Endothelial cell of umbilical vein (primary cell): ENCODE measurements at regions not wholly inside any gene's neighbourhood (a gene's known extent, or its start where the extent isn't known, plus 50 kb on each side); places are given as distances from the start of the nearest gene placed in this dataset.

ENCODE experiments used
- BruUV-seq: library from RNA; stranded (reverse); fragments of 400-500 nt; replicated peaks from 2 replicates; lab custom pipeline; 2021; lab: Mats Ljungman, UMichigan
- CTCF ChIA-PET: fragments of 300-600, 350-600 bp; sonication (Branson Sonifier 250); formaldehyde crosslinking; loops from one replicate; lab custom pipeline; 2021; ENCODE audit warnings: antibody characterized with exemption, inconsistent platforms; lab: Charles Lee
- POLR2A ChIA-PET: fragments of 300-600, 350-600 bp; sonication (Branson Sonifier 250); formaldehyde crosslinking; loops from one replicate; lab custom pipeline; 2021; ENCODE audit warnings: antibody characterized with exemption, inconsistent platforms; lab: Charles Lee
- DNase-seq: peaks from one replicate; pipeline ENCODE4 v3.0.0-alpha.2; 2011; ENCODE audit warnings: low read depth, low spot score
- FAIRE-seq: peaks from 2 replicates; lab custom pipeline; 2011; peaks lifted over from hg19 to GRCh38; lab: Jason Lieb, UNC
- H2AFZ ChIP-seq: 2 replicates; pipeline ENCODE4 v1.6.0; 2012; ENCODE audit warnings: low read depth, low read length, control low read depth, inconsistent platforms
- H3K27ac ChIP-seq: 2 replicates; pipeline ENCODE4 v1.5.1; 2011; ENCODE audit warnings: low read depth, mild to moderate bottlenecking, control low read depth, low read length, moderate library complexity; ENCODE audit not compliant: insufficient read depth
- H3K27me3 ChIP-seq, 2 experiments: 2 replicates each; pipeline versions ENCODE4 v1.6.0 to v1.6.1; 2011; ENCODE audit warnings: low read length in 2 of 2, mixed read lengths in 1 of 2; ENCODE audit not compliant: control insufficient read depth in 2 of 2, insufficient read depth in 2 of 2
- H3K36me3 ChIP-seq, 2 experiments: 2 replicates in 1 of 2; 3 replicates in 1 of 2; pipeline ENCODE4 v1.5.1; 2011; ENCODE audit warnings: low read length in 2 of 2, mild to moderate bottlenecking in 1 of 2, moderate library complexity in 1 of 2; ENCODE audit not compliant: control insufficient read depth in 2 of 2, insufficient read depth in 2 of 2; ENCODE audit errors: extremely low read depth in 1 of 2
- H3K4me1 ChIP-seq: 3 replicates; pipeline ENCODE4 v1.5.1; 2011; ENCODE audit warnings: mild to moderate bottlenecking, low read length; ENCODE audit not compliant: control insufficient read depth, insufficient read depth; ENCODE audit errors: extremely low read depth
- H3K4me2 ChIP-seq: 2 replicates; pipeline ENCODE4 v1.6.1; 2011; ENCODE audit warnings: low read length, control low read depth, mixed read lengths; ENCODE audit not compliant: insufficient read depth
- H3K4me3 ChIP-seq, 3 experiments: fragments of 200-600 bp in 1 of 3; sonication (generic), shearing (Covaris generic) in 1 of 3; replicated peaks in 1 of 3; 2 replicates each; pipeline ENCODE4 v1.5.1; 2011 to 2016; ENCODE audit warnings: control low read depth in 3 of 3, low read length in 3 of 3, mild to moderate bottlenecking in 2 of 3, inconsistent platforms in 1 of 3, low read depth in 1 of 3, moderate library complexity in 1 of 3; ENCODE audit not compliant: insufficient read depth in 1 of 3
- H3K79me2 ChIP-seq: 2 replicates; pipeline ENCODE4 v1.6.0; 2012; ENCODE audit warnings: low read length, inconsistent platforms; ENCODE audit not compliant: control insufficient read depth, insufficient read depth
- H3K9ac ChIP-seq: replicated peaks from 2 replicates; pipeline ENCODE3; 2011; ENCODE audit warnings: low read length, control low read depth; ENCODE audit not compliant: insufficient read depth; ENCODE audit errors: extremely low read depth
- H3K9me1 ChIP-seq: replicated peaks from 3 replicates; pipeline ENCODE4 v1.6.0; 2011; ENCODE audit warnings: mild to moderate bottlenecking, low read length; ENCODE audit not compliant: control insufficient read depth, insufficient read depth; ENCODE audit errors: extremely low read depth
- H3K9me3 ChIP-seq: replicated peaks from 2 replicates; pipeline ENCODE4 v1.5.1; 2012; ENCODE audit warnings: low read length, inconsistent platforms; ENCODE audit not compliant: control insufficient read depth, insufficient read depth
- H4K20me1 ChIP-seq: replicated peaks from 2 replicates; pipeline ENCODE3; 2011; ENCODE audit warnings: mild to moderate bottlenecking, low read length; ENCODE audit not compliant: control insufficient read depth, insufficient read depth; ENCODE audit errors: extremely low read depth
- FOS ChIP-seq: IDR thresholded peaks from 2 replicates; pipeline ENCODE4 v1.6.1; 2011; ENCODE audit warnings: mild to moderate bottlenecking, low read length, moderate library complexity, borderline replicate concordance; ENCODE audit not compliant: insufficient read depth
- GATA2 ChIP-seq: IDR thresholded peaks from 2 replicates; pipeline ENCODE4 v1.7.0; 2011; ENCODE audit warnings: low read depth, mild to moderate bottlenecking, moderate library complexity, mixed read lengths, low read length; ENCODE audit not compliant: insufficient read length, insufficient read depth
- JUN ChIP-seq: IDR thresholded peaks from 2 replicates; pipeline ENCODE4 v1.6.1; 2011; ENCODE audit warnings: borderline replicate concordance, low read depth; ENCODE audit not compliant: insufficient read length, insufficient read depth
- MYC ChIP-seq: IDR thresholded peaks from one replicate; pipeline ENCODE4 v1.6.1; 2011; ENCODE audit warnings: mild to moderate bottlenecking, low read depth, low read length
- dilution Hi-C: fragments of 300-500 bp; cut with MboI; formaldehyde crosslinking; loops from one replicate; pipeline ENCODE4 v1.15.0; 2019; ENCODE audit warnings: low sequenced_read_pairs; ENCODE audit not compliant: extremely low pct_ligation_motif_present
- intact Hi-C: fragments of 100-400 bp; cut with micrococcal nuclease; formaldehyde crosslinking; loops from one replicate; pipeline ENCODE4 v1.10.0; 2022
- TF ChIP-seq, protein P1 (sequence below), 2 donors: IDR thresholded peaks; 1 replicate in 1 of 2; 2 replicates in 1 of 2; pipeline ENCODE4 v1.5.1; 2011; ENCODE audit warnings: low read length in 2 of 2, mild to moderate bottlenecking in 2 of 2, moderate library complexity in 2 of 2, control low read depth in 1 of 2, inconsistent platforms in 1 of 2, low read depth in 1 of 2; ENCODE audit not compliant: insufficient read depth in 1 of 2; ENCODE audit errors: extremely low read depth in 1 of 2
- TF ChIP-seq, protein P2 (sequence below): IDR thresholded peaks from 2 replicates; pipeline ENCODE4 v1.6.1; 2011; ENCODE audit not compliant: insufficient read depth, insufficient read length

DNA sequence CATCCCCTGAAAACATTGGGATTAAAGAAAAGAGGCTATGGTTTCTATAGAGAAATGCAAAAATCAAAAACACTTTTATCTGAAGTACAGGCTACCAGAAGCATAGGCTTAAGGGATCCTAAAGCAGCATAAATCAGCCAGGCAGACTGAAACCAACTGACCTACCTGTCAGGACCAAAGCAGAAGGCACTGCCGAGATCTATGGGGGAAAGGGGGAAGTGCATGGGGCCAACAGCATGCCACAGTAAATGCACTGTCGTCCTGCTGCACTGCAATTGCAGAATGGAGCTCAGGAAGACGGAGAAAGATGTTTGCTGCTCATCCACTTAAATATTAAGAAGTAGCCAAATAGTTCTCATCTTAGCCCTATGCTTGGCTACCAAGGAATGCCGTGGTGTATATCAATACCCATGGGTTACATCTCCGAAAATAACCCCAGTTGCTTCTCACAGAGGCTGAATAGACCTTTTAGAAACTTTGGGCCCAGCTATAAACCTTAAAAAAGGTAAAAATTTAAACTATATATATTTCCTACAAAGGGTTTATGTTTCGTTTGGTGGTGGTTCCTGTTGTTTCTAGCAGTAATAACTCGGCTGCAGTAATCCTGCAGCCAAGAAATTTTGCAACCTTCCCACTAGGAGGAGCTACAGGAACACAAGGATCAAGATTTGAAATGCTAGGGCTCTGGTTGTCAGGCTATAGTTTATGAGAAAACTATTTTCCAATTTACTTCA lies 312.2 kb upstream of the DIAPH2 start:
- no peaks in the 10 kb centered on the region for H3K9me3 ChIP-seq
- peak; percentile 43 for DNase-seq
- peak overlapping the region; percentile 16 for H3K4me2 ChIP-seq
- dilution Hi-C loops: no loop called here
- no peaks in the 10 kb centered on the region for H4K20me1 ChIP-seq
- no peaks in the 10 kb centered on the region for H3K9me1 ChIP-seq
- POLR2A ChIA-PET: no interaction called here
- H3K4me3 ChIP-seq: no peak overlapping the region
- no peaks in the 10 kb centered on the region for H3K36me3 ChIP-seq
- H3K9ac ChIP-seq: no peak overlapping the region
- intact Hi-C loops: loop anchor here (1.0 to 2.0 kb wide), 3 partner anchors 58 to 397 kb away; partner anchors contain the start of gene DIAPH2
- H3K79me2 ChIP-seq: no peaks in the 10 kb centered on the region
- FAIRE-seq: peak; percentile 82
- BruUV-seq: no TSS peak
- H3K4me1 ChIP-seq: no peaks in the 10 kb centered on the region
- H3K27me3 ChIP-seq: no peaks in the 10 kb centered on the region
- TF ChIP-seq, protein P1, sequence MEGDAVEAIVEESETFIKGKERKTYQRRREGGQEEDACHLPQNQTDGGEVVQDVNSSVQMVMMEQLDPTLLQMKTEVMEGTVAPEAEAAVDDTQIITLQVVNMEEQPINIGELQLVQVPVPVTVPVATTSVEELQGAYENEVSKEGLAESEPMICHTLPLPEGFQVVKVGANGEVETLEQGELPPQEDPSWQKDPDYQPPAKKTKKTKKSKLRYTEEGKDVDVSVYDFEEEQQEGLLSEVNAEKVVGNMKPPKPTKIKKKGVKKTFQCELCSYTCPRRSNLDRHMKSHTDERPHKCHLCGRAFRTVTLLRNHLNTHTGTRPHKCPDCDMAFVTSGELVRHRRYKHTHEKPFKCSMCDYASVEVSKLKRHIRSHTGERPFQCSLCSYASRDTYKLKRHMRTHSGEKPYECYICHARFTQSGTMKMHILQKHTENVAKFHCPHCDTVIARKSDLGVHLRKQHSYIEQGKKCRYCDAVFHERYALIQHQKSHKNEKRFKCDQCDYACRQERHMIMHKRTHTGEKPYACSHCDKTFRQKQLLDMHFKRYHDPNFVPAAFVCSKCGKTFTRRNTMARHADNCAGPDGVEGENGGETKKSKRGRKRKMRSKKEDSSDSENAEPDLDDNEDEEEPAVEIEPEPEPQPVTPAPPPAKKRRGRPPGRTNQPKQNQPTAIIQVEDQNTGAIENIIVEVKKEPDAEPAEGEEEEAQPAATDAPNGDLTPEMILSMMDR (IDR thresholded peaks at IDR 0.05; ENCODE audit: extremely low read depth in 1 of 2, insufficient read depth in 1 of 2, low read depth in 1 of 2, low read length in 2 of 2): peak; percentile 49 to 53
- no peak for TF ChIP-seq GATA2
- H3K27ac ChIP-seq: no peak overlapping the region
- CTCF ChIA-PET: interaction anchor here (0.8 to 2.0 kb wide), 14 partner anchors 59 to 650 kb away, joined by 3 to 16 read pairs (median 4); no protein-coding TSS in a partner anchor
- H2AFZ ChIP-seq: no peak overlapping the region

DNA sequence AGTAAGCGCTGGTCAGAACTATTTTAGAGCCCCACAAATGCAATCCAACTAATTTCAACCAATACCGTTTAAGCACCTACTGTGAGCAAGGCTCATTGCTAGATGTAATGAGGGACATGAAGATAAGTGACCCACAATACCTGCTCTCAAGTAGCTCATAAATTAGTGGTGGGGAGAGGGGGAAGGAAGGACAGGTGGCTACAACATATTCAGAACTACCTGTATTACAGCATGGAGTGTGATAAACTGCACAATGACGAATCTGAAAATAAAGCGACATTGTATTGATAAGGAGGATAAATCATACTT lies 311.6 kb upstream of the DIAPH2 start:
- DNase-seq (no peak), FAIRE-seq (no peak)
- H3K9me3 ChIP-seq: no peaks in the 10 kb centered on the region
- H3K9me1 ChIP-seq: no peaks in the 10 kb centered on the region
- no TSS peak for BruUV-seq
- H3K9ac ChIP-seq: no peak overlapping the region
- intact Hi-C loops (loop anchor here (1.0 to 2.0 kb wide), 2 partner anchors 58 to 311 kb away; partner anchors contain the start of gene DIAPH2), dilution Hi-C loops (no loop called here)
- no peak overlapping the region for H3K4me3 ChIP-seq
- H2AFZ ChIP-seq: no peak overlapping the region
- no peaks in the 10 kb centered on the region for H3K36me3 ChIP-seq
- no peaks in the 10 kb centered on the region for H3K27me3 ChIP-seq
- no peaks in the 10 kb centered on the region for H3K4me1 ChIP-seq
- no peak for TF ChIP-seq GATA2
- TF ChIP-seq, protein P2, sequence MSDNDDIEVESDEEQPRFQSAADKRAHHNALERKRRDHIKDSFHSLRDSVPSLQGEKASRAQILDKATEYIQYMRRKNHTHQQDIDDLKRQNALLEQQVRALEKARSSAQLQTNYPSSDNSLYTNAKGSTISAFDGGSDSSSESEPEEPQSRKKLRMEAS: no peak
- no peak for TF ChIP-seq MYC
- TF ChIP-seq, protein P1 (IDR thresholded peaks at IDR 0.05; ENCODE audit: extremely low read depth in 1 of 2, insufficient read depth in 1 of 2, low read depth in 1 of 2, low read length in 2 of 2): no peak
- TF ChIP-seq FOS: no peak
- no peak for TF ChIP-seq JUN
- H3K27ac ChIP-seq: no peak overlapping the region
- POLR2A ChIA-PET: no interaction called here
- no peak overlapping the region for H3K4me2 ChIP-seq
- CTCF ChIA-PET: interaction anchor here (0.6 to 2.0 kb wide), 15 partner anchors 59 to 649 kb away, joined by 3 to 16 read pairs (median 4); no protein-coding TSS in a partner anchor
- no peaks in the 10 kb centered on the region for H3K79me2 ChIP-seq
- H4K20me1 ChIP-seq: no peaks in the 10 kb centered on the region
